GM12872 (cell line): ENCODE measurements at regions not wholly inside any gene's neighbourhood (a gene's known extent, or its start where the extent isn't known, plus 50 kb on each side); places are given as distances from the start of the nearest gene placed in this dataset.

Experiments used
- CTCF ChIP-seq: IDR thresholded peaks from 3 replicates; pipeline ENCODE4 v1.5.1; 2011; ENCODE audit warnings: low read depth, mild to moderate bottlenecking, low read length, moderate library complexity; ENCODE audit not compliant: insufficient read depth

DNA sequence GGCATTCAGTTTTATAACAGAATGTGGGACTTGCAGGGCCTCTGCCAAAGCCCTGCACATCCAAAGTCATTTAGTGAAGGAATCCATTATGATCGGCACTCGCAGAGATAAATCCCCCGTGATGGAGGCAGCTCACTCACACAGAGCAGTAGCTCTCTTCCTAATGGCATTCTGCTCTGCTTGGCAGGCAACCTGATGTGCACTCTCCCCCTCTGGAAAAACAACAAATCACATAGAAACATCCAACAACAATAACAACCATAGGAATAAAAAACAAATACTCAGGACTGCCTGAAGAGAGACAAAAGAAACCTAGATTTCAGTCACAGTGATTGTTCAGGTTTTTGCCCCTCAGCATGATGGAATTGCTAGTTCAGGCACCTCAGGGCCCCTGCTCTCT lies 59.7 kb downstream of the NAA11 start:
- TF ChIP-seq CTCF = no peak

DNA sequence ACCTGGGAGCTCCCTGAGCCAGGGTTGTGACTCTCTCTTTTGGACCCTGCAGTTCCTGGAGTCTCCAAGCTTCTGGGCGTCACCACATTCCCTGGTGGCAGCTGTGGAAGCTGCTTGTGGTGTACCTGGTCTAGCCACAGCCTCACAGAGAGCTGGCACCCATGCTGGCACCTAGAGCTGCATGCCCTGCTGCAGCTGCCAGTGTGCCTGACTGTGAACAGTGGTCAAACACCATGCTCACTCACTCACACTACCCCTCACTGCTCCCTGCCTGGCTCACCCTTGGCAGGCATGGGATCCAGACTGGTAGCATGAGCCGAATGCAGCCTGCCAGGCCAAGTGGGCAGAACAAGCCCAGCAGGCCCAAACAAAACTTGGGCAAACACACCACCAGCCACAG lies 66.6 kb downstream of the NAA11 start:
- no peak for TF ChIP-seq CTCF

- TF ChIP-seq CTCF = no peak
These were observed 67.2 kb downstream of the NAA11 start for GRCh38 chr4:79258614-79259176.

GRCh38 chr4:79257953-79258613 lies 67.8 kb downstream of the NAA11 start:
- no peak for TF ChIP-seq CTCF

- no peak for TF ChIP-seq CTCF
These were observed 70.1 kb downstream of the NAA11 start for GRCh38 chr4:79255793-79256192.

GRCh38 chr4:79253924-79254323 lies 71.9 kb downstream of the NAA11 start:
- no peak for TF ChIP-seq CTCF

DNA sequence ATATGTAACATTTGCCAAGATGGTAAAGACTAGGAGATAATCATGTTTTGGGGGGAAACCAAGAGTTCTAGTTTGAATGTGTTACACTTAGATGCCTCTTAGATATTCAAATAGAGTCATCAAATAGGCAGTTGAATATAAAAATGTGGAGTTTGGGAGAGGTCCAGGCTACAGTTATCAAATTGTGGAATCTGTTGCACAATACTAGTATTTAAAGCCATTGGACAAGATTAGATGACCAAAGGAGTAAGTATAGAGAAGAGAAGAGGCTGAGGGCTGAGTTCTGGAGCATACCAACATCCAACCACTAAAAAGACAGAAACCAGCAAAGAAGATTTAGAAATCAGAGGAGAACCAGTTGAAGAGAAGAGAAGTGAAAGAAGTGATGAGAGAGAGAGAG lies 72.7 kb downstream of the NAA11 start:
- TF ChIP-seq CTCF = no peak
